ENCODE measurements at regions not wholly inside any gene's neighbourhood (a gene's known extent, or its start where the extent isn't known, plus 50 kb on each side); places are given as distances from the start of the nearest gene placed in this dataset.

GRCh38 chr12:73159954-73160353, 887.8 kb downstream of the TRHDE start:
- H3K27me3 ChIP-seq (ENCODE audit: insufficient read depth in 3 of 3, low read length in 2 of 3) = no peaks in the 10 kb centered on the region
- no peak for TF ChIP-seq CTCF (IDR thresholded peaks at IDR 0.05)
- intact Hi-C loops (cut with DNase I) = no loop called here
- no peak overlapping the region for H3K4me3 ChIP-seq
- no peak for ATAC-seq
- H3K27ac ChIP-seq = no peak overlapping the region
- no peaks in the 10 kb centered on the region for H3K9me3 ChIP-seq
- no peaks in the 10 kb centered on the region for H3K36me3 ChIP-seq (ENCODE audit: insufficient read depth in 1 of 2, low read depth in 1 of 2)
- H3K4me1 ChIP-seq = no peaks in the 10 kb centered on the region
- DNase-seq = no peak

GRCh38 chr12:73161970-73162369, 889.8 kb downstream of the TRHDE start:
- no peaks in the 10 kb centered on the region for H3K4me1 ChIP-seq
- TF ChIP-seq CTCF (IDR thresholded peaks at IDR 0.05) = no peak
- H3K4me3 ChIP-seq = no peak overlapping the region
- H3K27ac ChIP-seq = no peak overlapping the region
- no peaks in the 10 kb centered on the region for H3K9me3 ChIP-seq
- 78 to 92% (median 88%) methylated on average over 2 of the region's 2 CpGs for WGBS, 3 donors
- intact Hi-C loops (cut with DNase I) = no loop called here
- H3K27me3 ChIP-seq (ENCODE audit: insufficient read depth in 3 of 3, low read length in 2 of 3) = no peaks in the 10 kb centered on the region
- DNase-seq (no peak), ATAC-seq (no peak)
- no peaks in the 10 kb centered on the region for H3K36me3 ChIP-seq (ENCODE audit: insufficient read depth in 1 of 2, low read depth in 1 of 2)

- H3K27me3 ChIP-seq (ENCODE audit: insufficient read depth in 3 of 3, low read length in 2 of 3) = no peaks in the 10 kb centered on the region
- H3K4me3 ChIP-seq = no peak overlapping the region
- no peaks in the 10 kb centered on the region for H3K4me1 ChIP-seq
- DNase-seq = no peak
- H3K9me3 ChIP-seq = peaks cover 9% of the 10 kb centered on the region
- 33 to 45% (median 43%) methylated on average over 3 of the region's 3 CpGs for WGBS, 3 donors
- no peak for ATAC-seq
- no peak overlapping the region for H3K27ac ChIP-seq
- TF ChIP-seq CTCF (IDR thresholded peaks at IDR 0.05) = no peak
- intact Hi-C loops (cut with DNase I) = no loop called here
- no peaks in the 10 kb centered on the region for H3K36me3 ChIP-seq (ENCODE audit: insufficient read depth in 1 of 2, low read depth in 1 of 2)
Measured at GRCh38 chr12:73180734-73181133, 908.6 kb downstream of the TRHDE start.

- intact Hi-C loops (cut with DNase I) = no loop called here
- Histone ChIP-seq H3K27ac (no peak overlapping the region), H3K9me3 (peaks cover 9% of the 10 kb centered on the region), H3K4me1 (no peaks in the 10 kb centered on the region), H3K4me3 (no peak overlapping the region), H3K27me3 (ENCODE audit: insufficient read depth in 3 of 3, low read length in 2 of 3) (no peaks in the 10 kb centered on the region), H3K36me3 (ENCODE audit: insufficient read depth in 1 of 2, low read depth in 1 of 2) (no peaks in the 10 kb centered on the region)
- WGBS, 3 donors = 42 to 47% (median 42%) methylated on average over 7 of the region's 7 CpGs
- DNase-seq (no peak), ATAC-seq (no peak)
- no peak for TF ChIP-seq CTCF (IDR thresholded peaks at IDR 0.05)
Measured at GRCh38 chr12:73181244-73181643, 909.1 kb downstream of the TRHDE start.

- H3K27ac ChIP-seq = no peak overlapping the region
- no peaks in the 10 kb centered on the region for H3K27me3 ChIP-seq (ENCODE audit: insufficient read depth in 3 of 3, low read length in 2 of 3)
- peaks cover 4% of the 10 kb centered on the region for H3K9me3 ChIP-seq
- intact Hi-C loops (cut with DNase I) = no loop called here
- no peak for ATAC-seq
- TF ChIP-seq CTCF (IDR thresholded peaks at IDR 0.05) = no peak
- H3K4me1 ChIP-seq = no peaks in the 10 kb centered on the region
- WGBS, 3 donors = 82 to 89% (median 86%) methylated on average over 1 of the region's 1 CpG
- H3K36me3 ChIP-seq (ENCODE audit: insufficient read depth in 1 of 2, low read depth in 1 of 2) = no peaks in the 10 kb centered on the region
- DNase-seq = no peak
- no peak overlapping the region for H3K4me3 ChIP-seq
Measured at GRCh38 chr12:73185403-73185802, 913.2 kb downstream of the TRHDE start.

All from psoas muscle (tissue), 7 donors.